Retinal pigment epithelial cell (primary cell): ENCODE measurements at regions not wholly inside any gene's neighbourhood (a gene's known extent, or its start where the extent isn't known, plus 50 kb on each side); places are given as distances from the start of the nearest gene placed in this dataset.

ENCODE experiments used
- DNase-seq: peaks from one replicate; pipeline ENCODE4 v3.0.0-alpha.2; 2010; ENCODE audit warnings: low read depth
- H3K4me3 ChIP-seq: 2 replicates; pipeline ENCODE4 v1.5.1; 2011; ENCODE audit warnings: mild to moderate bottlenecking, low read length, control low read depth, moderate library complexity
- TF ChIP-seq, protein P1 (sequence below): conservative IDR thresholded peaks from 2 replicates; pipeline ENCODE4 v1.5.1; 2011; ENCODE audit warnings: low read depth, low read length, control low read depth, inconsistent platforms

DNA sequence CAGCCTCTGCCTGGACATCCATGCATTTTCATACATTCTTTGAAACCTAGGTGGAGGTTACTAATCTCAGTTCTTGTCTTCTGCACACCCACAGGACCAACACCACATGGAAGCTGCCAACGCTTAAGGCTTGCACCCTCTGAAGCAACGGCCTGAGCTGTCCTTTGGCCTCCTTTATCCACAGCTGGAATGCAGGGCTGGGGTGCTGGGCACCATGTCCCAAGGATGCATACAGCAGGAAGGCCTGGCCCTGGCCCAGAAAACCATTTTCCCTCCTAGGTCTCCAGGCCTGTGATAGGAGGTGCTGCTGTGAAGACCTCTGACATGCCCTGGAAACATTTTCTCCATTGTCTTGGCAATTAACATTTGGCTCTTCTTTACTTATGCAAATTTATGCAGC is 1168.6 kb downstream of the KCNT2 start:
- no peak overlapping the region for H3K4me3 ChIP-seq
- TF ChIP-seq, protein P1, sequence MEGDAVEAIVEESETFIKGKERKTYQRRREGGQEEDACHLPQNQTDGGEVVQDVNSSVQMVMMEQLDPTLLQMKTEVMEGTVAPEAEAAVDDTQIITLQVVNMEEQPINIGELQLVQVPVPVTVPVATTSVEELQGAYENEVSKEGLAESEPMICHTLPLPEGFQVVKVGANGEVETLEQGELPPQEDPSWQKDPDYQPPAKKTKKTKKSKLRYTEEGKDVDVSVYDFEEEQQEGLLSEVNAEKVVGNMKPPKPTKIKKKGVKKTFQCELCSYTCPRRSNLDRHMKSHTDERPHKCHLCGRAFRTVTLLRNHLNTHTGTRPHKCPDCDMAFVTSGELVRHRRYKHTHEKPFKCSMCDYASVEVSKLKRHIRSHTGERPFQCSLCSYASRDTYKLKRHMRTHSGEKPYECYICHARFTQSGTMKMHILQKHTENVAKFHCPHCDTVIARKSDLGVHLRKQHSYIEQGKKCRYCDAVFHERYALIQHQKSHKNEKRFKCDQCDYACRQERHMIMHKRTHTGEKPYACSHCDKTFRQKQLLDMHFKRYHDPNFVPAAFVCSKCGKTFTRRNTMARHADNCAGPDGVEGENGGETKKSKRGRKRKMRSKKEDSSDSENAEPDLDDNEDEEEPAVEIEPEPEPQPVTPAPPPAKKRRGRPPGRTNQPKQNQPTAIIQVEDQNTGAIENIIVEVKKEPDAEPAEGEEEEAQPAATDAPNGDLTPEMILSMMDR: no peak
- no peak for DNase-seq

DNA sequence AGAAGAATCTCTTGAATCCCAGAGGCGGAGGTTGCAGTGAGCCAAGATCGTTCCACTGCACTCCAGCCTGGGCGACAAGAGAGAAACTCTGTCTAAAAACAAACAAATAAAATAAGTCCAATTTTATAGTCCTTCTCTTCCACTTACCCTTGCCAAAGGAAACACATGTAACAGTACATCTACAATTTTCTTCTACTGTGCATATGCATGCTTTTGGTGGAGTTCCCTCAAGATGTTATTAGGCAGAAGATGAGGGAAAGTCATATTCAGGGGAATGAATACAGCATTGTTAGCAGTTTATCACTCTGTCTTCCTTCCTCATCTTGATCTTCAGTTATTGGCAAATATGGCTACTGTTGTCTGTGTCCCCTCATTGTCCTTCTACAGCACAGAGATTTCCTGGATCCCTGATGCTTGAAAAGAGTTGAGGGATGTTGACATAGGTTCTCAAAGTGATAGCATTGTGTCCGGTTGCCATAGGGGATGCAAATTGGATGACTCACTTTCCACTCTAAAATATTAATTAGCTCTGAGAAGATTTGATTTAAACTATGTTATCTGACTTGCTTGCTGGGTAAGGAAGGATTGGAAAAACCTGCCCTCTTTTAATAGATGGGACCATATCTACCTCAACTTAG is 1173.6 kb downstream of the KCNT2 start:
- TF ChIP-seq, protein P1: no peak
- no peak overlapping the region for H3K4me3 ChIP-seq
- no peak for DNase-seq

DNA sequence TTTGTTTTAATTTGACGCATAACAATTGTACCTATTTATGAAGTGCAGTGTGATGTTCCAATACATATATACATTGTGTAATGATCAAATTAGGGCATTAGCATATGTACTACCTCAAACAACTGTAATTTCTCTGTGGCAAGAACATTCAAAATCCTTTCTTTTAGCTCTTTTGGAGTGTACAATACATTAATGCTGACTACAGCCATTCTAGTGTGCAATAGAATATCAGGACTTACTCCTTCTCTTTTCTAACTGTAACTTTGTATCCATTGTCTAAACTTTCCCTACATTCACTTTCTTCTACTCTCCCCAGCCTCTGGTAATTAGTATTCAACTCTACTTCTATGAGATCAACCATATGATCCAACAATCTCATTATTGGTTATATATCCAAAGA is 1177.4 kb downstream of the KCNT2 start:
- TF ChIP-seq, protein P1: no peak
- no peak overlapping the region for H3K4me3 ChIP-seq
- DNase-seq: no peak

DNA sequence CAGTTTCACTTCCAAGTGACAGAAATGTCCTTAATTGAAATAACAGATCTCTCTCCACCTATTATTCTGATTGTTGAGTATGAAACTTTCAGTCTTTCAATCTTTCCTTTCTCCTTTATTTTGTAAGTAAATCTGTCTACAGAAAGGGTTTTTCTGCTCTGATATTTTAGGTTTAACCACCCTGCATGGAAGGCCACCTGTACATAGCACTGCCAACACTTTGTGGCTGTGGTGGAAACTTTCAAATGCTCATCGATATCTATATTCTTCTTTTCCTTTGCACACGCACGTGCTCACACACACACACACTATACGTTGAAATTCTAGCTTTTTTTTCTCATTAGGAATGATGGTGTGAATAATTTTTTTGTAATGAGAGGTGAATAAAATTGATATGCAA is 1179.3 kb downstream of the KCNT2 start:
- no peak overlapping the region for H3K4me3 ChIP-seq
- no peak for DNase-seq
- TF ChIP-seq, protein P1: no peak

DNA sequence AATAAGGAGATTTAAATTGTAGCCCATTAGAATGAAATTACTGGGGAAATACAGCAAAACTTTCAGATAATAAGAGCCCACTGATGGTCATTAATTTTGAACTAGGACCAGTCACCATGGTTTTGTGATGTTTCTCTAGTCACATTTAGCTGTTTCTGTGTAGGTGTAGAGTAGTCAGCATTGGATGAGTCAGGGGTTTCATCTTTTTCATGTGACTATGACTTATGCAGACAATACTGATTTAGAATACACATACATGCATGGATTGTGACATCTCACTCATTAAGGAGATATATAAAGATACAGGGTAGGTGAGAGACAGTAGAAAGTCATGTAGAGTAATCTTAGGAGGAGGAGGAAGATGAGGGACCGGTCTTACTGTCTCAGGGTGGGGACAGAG is 1192.7 kb downstream of the KCNT2 start:
- TF ChIP-seq, protein P1: no peak
- H3K4me3 ChIP-seq: no peak overlapping the region
- no peak for DNase-seq

DNA sequence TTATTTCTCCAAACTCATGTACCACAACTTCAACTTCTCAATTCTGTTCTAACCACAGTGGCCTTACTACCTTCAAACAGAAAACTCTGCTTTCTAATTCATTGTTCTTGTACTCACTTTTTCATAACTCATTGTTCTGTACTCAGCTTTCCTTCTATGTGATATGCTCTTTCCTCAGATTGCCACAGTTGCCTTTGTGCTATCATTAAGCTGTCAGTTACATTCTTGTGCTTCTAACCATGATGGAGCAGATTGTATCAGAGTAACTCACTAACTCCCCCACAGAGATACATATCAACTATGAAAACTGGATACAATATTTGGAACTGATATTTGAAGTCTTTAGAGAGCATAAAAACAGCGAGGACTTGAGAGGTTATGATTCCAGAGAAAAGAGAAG is 1213.7 kb downstream of the KCNT2 start:
- TF ChIP-seq, protein P1: no peak
- H3K4me3 ChIP-seq: no peak overlapping the region
- DNase-seq: no peak

DNA sequence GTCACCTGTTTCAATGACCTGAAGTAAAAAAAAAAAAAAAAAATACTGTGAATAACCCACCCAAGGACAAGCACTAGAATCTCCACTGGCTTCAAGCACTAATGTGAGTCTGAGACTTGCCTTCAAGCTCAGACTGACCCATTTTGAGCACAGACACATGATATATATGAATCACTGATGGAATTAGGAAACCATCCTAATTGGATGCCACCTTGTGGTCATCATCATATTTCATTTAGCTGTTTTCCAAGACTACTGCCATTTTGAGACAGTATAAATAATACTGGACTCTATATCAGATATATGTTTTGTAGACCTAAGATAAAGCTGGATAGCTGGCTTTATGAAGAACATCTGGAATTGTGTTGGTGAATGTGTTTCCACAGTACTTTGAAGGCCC is 1232.0 kb downstream of the KCNT2 start:
- DNase-seq: no peak
- TF ChIP-seq, protein P1: peak; percentile 18
- no peak overlapping the region for H3K4me3 ChIP-seq
